GM12873 (cell line): ENCODE measurements at regions not wholly inside any gene's neighbourhood (a gene's known extent, or its start where the extent isn't known, plus 50 kb on each side); places are given as distances from the start of the nearest gene placed in this dataset.

Source experiments
- TF ChIP-seq, protein P1 (sequence below): IDR thresholded peaks from 2 replicates; pipeline ENCODE4 v1.5.1; 2012; ENCODE audit warnings: low read depth, mild to moderate bottlenecking, moderate library complexity, low read length, control low read depth; ENCODE audit not compliant: insufficient read depth; ENCODE audit errors: missing control alignments

DNA sequence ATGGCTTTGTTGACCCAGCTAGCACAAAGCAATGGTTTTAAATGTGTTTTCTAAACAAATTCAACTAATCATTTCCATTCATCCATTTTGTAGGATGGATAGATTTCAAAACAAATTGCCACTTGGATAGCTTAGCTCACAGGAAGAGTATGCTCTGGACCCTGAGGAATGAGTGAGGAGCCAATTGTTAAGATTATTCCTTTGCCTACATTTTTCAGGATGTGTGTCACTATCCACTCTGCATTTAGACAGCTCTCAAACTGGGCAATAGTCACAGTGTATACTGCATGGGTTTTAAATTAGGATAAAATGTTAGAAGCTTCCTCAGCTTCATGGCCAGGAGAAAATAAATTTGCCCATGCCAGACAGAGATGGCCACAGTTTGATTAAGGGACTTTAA lies 605.6 kb upstream of the TEX47 start:
- TF ChIP-seq, protein P1, sequence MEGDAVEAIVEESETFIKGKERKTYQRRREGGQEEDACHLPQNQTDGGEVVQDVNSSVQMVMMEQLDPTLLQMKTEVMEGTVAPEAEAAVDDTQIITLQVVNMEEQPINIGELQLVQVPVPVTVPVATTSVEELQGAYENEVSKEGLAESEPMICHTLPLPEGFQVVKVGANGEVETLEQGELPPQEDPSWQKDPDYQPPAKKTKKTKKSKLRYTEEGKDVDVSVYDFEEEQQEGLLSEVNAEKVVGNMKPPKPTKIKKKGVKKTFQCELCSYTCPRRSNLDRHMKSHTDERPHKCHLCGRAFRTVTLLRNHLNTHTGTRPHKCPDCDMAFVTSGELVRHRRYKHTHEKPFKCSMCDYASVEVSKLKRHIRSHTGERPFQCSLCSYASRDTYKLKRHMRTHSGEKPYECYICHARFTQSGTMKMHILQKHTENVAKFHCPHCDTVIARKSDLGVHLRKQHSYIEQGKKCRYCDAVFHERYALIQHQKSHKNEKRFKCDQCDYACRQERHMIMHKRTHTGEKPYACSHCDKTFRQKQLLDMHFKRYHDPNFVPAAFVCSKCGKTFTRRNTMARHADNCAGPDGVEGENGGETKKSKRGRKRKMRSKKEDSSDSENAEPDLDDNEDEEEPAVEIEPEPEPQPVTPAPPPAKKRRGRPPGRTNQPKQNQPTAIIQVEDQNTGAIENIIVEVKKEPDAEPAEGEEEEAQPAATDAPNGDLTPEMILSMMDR, result no peak

DNA sequence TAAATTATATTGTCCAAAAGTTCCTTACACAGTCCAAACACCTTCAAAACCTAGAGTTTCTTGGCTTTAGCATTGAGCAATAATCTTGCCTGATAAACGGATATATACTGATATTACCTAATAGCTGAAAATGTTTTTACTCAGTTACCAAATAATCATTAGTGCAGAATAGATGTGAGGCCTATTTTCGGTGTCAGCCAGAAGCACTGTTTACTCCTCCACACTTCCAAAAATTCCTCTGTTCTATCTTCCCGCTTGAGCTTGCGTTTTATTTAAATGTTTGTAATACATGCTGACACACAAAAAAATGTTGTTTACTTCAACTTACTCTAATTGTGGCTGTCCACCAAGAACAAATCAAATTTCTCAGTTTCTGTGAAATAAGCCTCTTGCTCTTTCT lies 606.2 kb upstream of the TEX47 start:
- TF ChIP-seq, protein P1, result no peak

DNA sequence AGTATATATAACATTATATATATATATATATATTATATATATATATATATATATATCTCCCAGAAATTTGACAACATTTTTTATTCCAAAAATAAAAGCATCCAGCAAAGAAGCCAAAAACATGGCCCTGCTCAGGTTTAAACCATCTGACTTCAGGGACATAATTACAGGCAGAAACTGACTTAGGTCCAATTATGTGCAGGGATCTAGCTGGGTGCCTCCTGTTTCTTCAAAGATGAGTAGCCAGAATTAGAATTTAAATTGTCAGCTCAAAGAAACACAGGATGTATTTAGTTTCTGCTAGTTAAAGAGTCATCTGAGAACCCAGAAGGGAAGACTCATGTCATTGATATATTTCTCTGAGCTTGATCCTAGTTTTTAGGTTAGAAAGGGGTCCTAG lies 656.4 kb upstream of the TEX47 start:
- TF ChIP-seq, protein P1, result no peak

GRCh38 chr7:89456556-89456955 lies 661.0 kb upstream of the TEX47 start:
- TF ChIP-seq, protein P1, result no peak

DNA sequence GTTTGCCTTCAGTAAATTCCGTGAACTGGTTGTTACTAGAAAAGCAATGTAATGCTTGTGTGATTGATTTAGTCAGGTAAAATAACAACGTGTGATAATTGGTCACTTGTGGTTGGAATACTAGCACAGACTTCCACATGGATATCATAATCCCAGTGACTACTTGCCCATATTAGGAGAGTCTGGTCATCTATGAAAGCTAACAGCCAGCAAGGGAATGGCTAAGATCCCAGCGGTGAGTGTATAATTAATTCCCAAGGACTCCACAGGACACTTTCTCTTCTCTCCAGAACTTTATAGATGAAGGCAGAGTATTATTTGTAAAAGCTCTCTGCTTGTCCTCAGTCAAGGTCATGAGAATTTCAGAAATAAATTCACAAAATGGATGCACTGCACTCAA lies 662.6 kb upstream of the TEX47 start:
- TF ChIP-seq, protein P1, result no peak

- TF ChIP-seq, protein P1, result no peak
Observed at GRCh38 chr7:89474456-89474855, 678.9 kb upstream of the TEX47 start.

GRCh38 chr7:89477991-89478390 lies 676.3 kb upstream of the STEAP1 start:
- TF ChIP-seq, protein P1, result no peak
